OCI-LY1 (cell line): ENCODE measurements at regions not wholly inside any gene's neighbourhood (a gene's known extent, or its start where the extent isn't known, plus 50 kb on each side); places are given as distances from the start of the nearest gene placed in this dataset.
"Not testable (repeated sequence)": the region's sequence is repeated elsewhere in the genome, so short reads cannot be mapped to it uniquely, and the experiment has no call there.

Experiments used
- H2AFZ ChIP-seq: fragments of 200-600 bp; sonication (generic), shearing (Covaris generic); 2 replicates; pipeline ENCODE4 v1.6.0; 2014; ENCODE audit warnings: antibody characterized with exemption, mild to moderate bottlenecking, low read length
- H3F3A ChIP-seq: fragments of 200-600 bp; sonication (generic), shearing (Covaris generic); 2 replicates; pipeline ENCODE4 v1.6.0; 2014; ENCODE audit warnings: mild to moderate bottlenecking, antibody characterized with exemption, low read length, moderate library complexity; ENCODE audit not compliant: insufficient read depth
- H3K27ac ChIP-seq: fragments of 200-600 bp; sonication (generic); 2 replicates; pipeline ENCODE4 v1.5.1; 2014; ENCODE audit warnings: low read length, mixed run types, mild to moderate bottlenecking, low read depth; ENCODE audit not compliant: poor library complexity, severe bottlenecking
- H3K27me3 ChIP-seq: fragments of 200-600 bp; sonication (generic); 2 replicates; pipeline ENCODE4 v1.6.0; 2014; ENCODE audit warnings: antibody characterized with exemption, mild to moderate bottlenecking, low read length, moderate library complexity; ENCODE audit not compliant: insufficient read depth
- H3K36me3 ChIP-seq: fragments of 200-600 bp; sonication (generic); 2 replicates; pipeline ENCODE4 v1.6.1; 2014; ENCODE audit warnings: mild to moderate bottlenecking, antibody characterized with exemption, low read length, moderate library complexity, mixed read lengths; ENCODE audit not compliant: insufficient read depth
- H3K4me1 ChIP-seq: fragments of 200-600 bp; sonication (generic); 2 replicates; pipeline ENCODE4 v1.5.1; 2014; ENCODE audit warnings: mild to moderate bottlenecking, low read length, moderate library complexity; ENCODE audit not compliant: insufficient read depth, severe bottlenecking
- H3K4me2 ChIP-seq: fragments of 200-600 bp; sonication (generic), shearing (Covaris generic); 2 replicates; pipeline ENCODE4 v1.6.1; 2014; ENCODE audit warnings: low read length
- H3K4me3 ChIP-seq: fragments of 200-600 bp; sonication (generic); 2 replicates; pipeline ENCODE4 v1.5.1; 2014; ENCODE audit warnings: low read length, low read depth, mild to moderate bottlenecking, mixed read lengths; ENCODE audit not compliant: poor library complexity, severe bottlenecking
- H3K79me2 ChIP-seq: fragments of 200-600 bp; shearing (Covaris generic); 2 replicates; pipeline ENCODE4 v1.6.1; 2016; ENCODE audit warnings: mixed run types, low read length, mixed read lengths; ENCODE audit not compliant: insufficient read depth
- H3K9ac ChIP-seq: fragments of 200-600 bp; sonication (generic), shearing (Covaris generic); 2 replicates; pipeline ENCODE4 v1.6.1; 2014; ENCODE audit warnings: mild to moderate bottlenecking, low read length, mixed read lengths
- H3K9me2 ChIP-seq: fragments of 200-600 bp; sonication (generic), shearing (Covaris generic); 2 replicates; pipeline ENCODE4 v1.6.1; 2014; ENCODE audit warnings: low read depth, mild to moderate bottlenecking, low read length, mixed read lengths
- H3K9me3 ChIP-seq: fragments of 200-600 bp; shearing (Covaris generic); 2 replicates; pipeline ENCODE4 v1.6.1; 2014; ENCODE audit warnings: low read length, mixed read lengths
- H4K20me1 ChIP-seq: fragments of 200-600 bp; sonication (generic), shearing (Covaris generic); 2 replicates; pipeline ENCODE4 v1.6.0; 2016; ENCODE audit warnings: mild to moderate bottlenecking, low read length; ENCODE audit not compliant: insufficient read depth
- CTCF ChIP-seq: fragments of 200-600 bp; sonication (generic), shearing (Covaris generic); IDR thresholded peaks from 2 replicates; pipeline ENCODE4 v1.5.1; 2017; ENCODE audit warnings: mild to moderate bottlenecking, antibody characterized with exemption, low read length, moderate library complexity, mixed read lengths
- EZH2 ChIP-seq: fragments of 200-600 bp; sonication (generic), shearing (Covaris generic); IDR thresholded peaks from 2 replicates; pipeline ENCODE4 v1.8.0; 2017; ENCODE audit warnings: borderline replicate concordance, mixed run types, mild to moderate bottlenecking, antibody characterized with exemption, low read length, moderate library complexity, mixed read lengths

- no peak overlapping the region for H3K4me2 ChIP-seq
- TF ChIP-seq CTCF (no peak), EZH2 (no peak)
These were observed 808.9 kb downstream of the CCSER2 start for GRCh38 chr10:85137253-85137652.

GRCh38 chr10:85138046-85138445 is 809.7 kb downstream of the CCSER2 start:
- Histone ChIP-seq H3K9me2 (no peaks in the 10 kb centered on the region), H3K9me3 (no peaks in the 10 kb centered on the region), H3K27ac (no peak overlapping the region), H2AFZ (no peak overlapping the region), H3K4me3 (no peak overlapping the region), H3K36me3 (no peaks in the 10 kb centered on the region), H3K79me2 (no peaks in the 10 kb centered on the region), H3K9ac (no peak overlapping the region), H3F3A (no peaks in the 10 kb centered on the region), H3K27me3 (no peaks in the 10 kb centered on the region), H3K4me2 (no peak overlapping the region), H4K20me1 (no peaks in the 10 kb centered on the region), H3K4me1 (no peaks in the 10 kb centered on the region)
- no peak for TF ChIP-seq CTCF
- TF ChIP-seq EZH2, result no peak

More at GRCh38 chr10:85137253-85137652, 808.9 kb downstream of the CCSER2 start:
- no peaks in the 10 kb centered on the region for H3K36me3 ChIP-seq
- no peaks in the 10 kb centered on the region for H3F3A ChIP-seq
- no peaks in the 10 kb centered on the region for H3K9me2 ChIP-seq
- no peak overlapping the region for H3K27ac ChIP-seq
- H3K4me1 ChIP-seq, result no peaks in the 10 kb centered on the region
- no peak overlapping the region for H3K4me3 ChIP-seq
- no peaks in the 10 kb centered on the region for H3K9me3 ChIP-seq
- H4K20me1 ChIP-seq, result no peaks in the 10 kb centered on the region
- no peaks in the 10 kb centered on the region for H3K27me3 ChIP-seq
- no peaks in the 10 kb centered on the region for H3K79me2 ChIP-seq
- no peak overlapping the region for H3K9ac ChIP-seq
- H2AFZ ChIP-seq, result no peak overlapping the region

GRCh38 chr10:85139124-85139523 is 810.7 kb downstream of the CCSER2 start:
- H2AFZ ChIP-seq, result no peak overlapping the region
- H3K4me1 ChIP-seq, result no peaks in the 10 kb centered on the region
- H3K9me3 ChIP-seq, result no peaks in the 10 kb centered on the region
- no peak overlapping the region for H3K27ac ChIP-seq
- H3F3A ChIP-seq, result no peaks in the 10 kb centered on the region
- H3K4me3 ChIP-seq, result no peak overlapping the region
- no peak for TF ChIP-seq EZH2
- no peak for TF ChIP-seq CTCF
- H3K9me2 ChIP-seq, result no peaks in the 10 kb centered on the region
- H3K27me3 ChIP-seq, result no peaks in the 10 kb centered on the region
- H3K79me2 ChIP-seq, result no peaks in the 10 kb centered on the region
- H3K36me3 ChIP-seq, result no peaks in the 10 kb centered on the region
- H3K9ac ChIP-seq, result no peak overlapping the region
- no peaks in the 10 kb centered on the region for H4K20me1 ChIP-seq
- no peak overlapping the region for H3K4me2 ChIP-seq

- not testable (repeated sequence) for H3F3A ChIP-seq, H3K9me3 ChIP-seq, H3K4me2 ChIP-seq, H3K27ac ChIP-seq, H4K20me1 ChIP-seq, H2AFZ ChIP-seq, H3K9me2 ChIP-seq, H3K36me3 ChIP-seq, H3K4me1 ChIP-seq, H3K79me2 ChIP-seq, H3K4me3 ChIP-seq, H3K9ac ChIP-seq, H3K27me3 ChIP-seq
These were observed 813.1 kb downstream of the CCSER2 start for GRCh38 chr10:85141520-85141919.
